ELF-1 (cell line): ENCODE measurements at regions not wholly inside any gene's neighbourhood (a gene's known extent, or its start where the extent isn't known, plus 50 kb on each side); places are given as distances from the start of the nearest gene placed in this dataset.
A peak's percentile ranks its signal among the peaks of the same experiment; 100 is the strongest.

Experiments
- DNase-seq: peaks from one replicate; pipeline ENCODE4 v3.0.0-alpha.2; 2016; ENCODE audit warnings: low read depth, low spot score

GRCh38 chrX:124524852-124525251 is 178.5 kb downstream of the SH2D1A start:
- DNase-seq, result no peak

- DNase-seq, result no peak
These were observed 183.4 kb downstream of the SH2D1A start for GRCh38 chrX:124529786-124530185.

- no peak for DNase-seq
These were observed 184.4 kb downstream of the SH2D1A start for GRCh38 chrX:124530803-124531202.

- DNase-seq, result peak; percentile 62
These were observed 188.2 kb downstream of the SH2D1A start for GRCh38 chrX:124534536-124534935.

GRCh38 chrX:124540474-124540873 is 194.1 kb downstream of the SH2D1A start:
- DNase-seq, result no peak

- peak; percentile 24 for DNase-seq
These were observed 202.2 kb downstream of the SH2D1A start for GRCh38 chrX:124548571-124548970.

GRCh38 chrX:124555036-124555595 is 208.8 kb downstream of the SH2D1A start:
- DNase-seq, result no peak

- DNase-seq, result no peak
These were observed 211.6 kb downstream of the SH2D1A start for GRCh38 chrX:124557976-124558375.

GRCh38 chrX:124573468-124573867 is 227.1 kb downstream of the SH2D1A start:
- DNase-seq, result no peak

- no peak for DNase-seq
These were observed 246.4 kb downstream of the SH2D1A start for GRCh38 chrX:124592744-124593143.

GRCh38 chrX:124594017-124594651 is 247.8 kb downstream of the SH2D1A start:
- DNase-seq, result peak; percentile 7

GRCh38 chrX:124605511-124605910 is 259.1 kb downstream of the SH2D1A start:
- DNase-seq, result no peak

GRCh38 chrX:124606724-124607123 is 260.4 kb downstream of the SH2D1A start:
- no peak for DNase-seq

- no peak for DNase-seq
These were observed 273.3 kb downstream of the SH2D1A start for GRCh38 chrX:124619710-124620109.

- DNase-seq, result no peak
These were observed 288.0 kb downstream of the SH2D1A start for GRCh38 chrX:124634363-124634762.

GRCh38 chrX:124641737-124642491 is 295.6 kb downstream of the SH2D1A start:
- DNase-seq, result no peak

- no peak for DNase-seq
These were observed 300.0 kb downstream of the SH2D1A start for GRCh38 chrX:124646403-124646802.

- DNase-seq, result no peak
These were observed 304.7 kb downstream of the SH2D1A start for GRCh38 chrX:124651031-124651430.

GRCh38 chrX:124665621-124666400 is 319.4 kb downstream of the SH2D1A start:
- DNase-seq, result peak; percentile 4

GRCh38 chrX:124679199-124679598 is 332.8 kb downstream of the SH2D1A start:
- DNase-seq, result no peak

GRCh38 chrX:124680287-124680686 is 333.9 kb downstream of the SH2D1A start:
- DNase-seq, result no peak

GRCh38 chrX:124690495-124690894 is 344.1 kb downstream of the SH2D1A start:
- DNase-seq, result no peak
